ENCODE measurements at regions not wholly inside any gene's neighbourhood (a gene's known extent, or its start where the extent isn't known, plus 50 kb on each side); places are given as distances from the start of the nearest gene placed in this dataset.

DNA sequence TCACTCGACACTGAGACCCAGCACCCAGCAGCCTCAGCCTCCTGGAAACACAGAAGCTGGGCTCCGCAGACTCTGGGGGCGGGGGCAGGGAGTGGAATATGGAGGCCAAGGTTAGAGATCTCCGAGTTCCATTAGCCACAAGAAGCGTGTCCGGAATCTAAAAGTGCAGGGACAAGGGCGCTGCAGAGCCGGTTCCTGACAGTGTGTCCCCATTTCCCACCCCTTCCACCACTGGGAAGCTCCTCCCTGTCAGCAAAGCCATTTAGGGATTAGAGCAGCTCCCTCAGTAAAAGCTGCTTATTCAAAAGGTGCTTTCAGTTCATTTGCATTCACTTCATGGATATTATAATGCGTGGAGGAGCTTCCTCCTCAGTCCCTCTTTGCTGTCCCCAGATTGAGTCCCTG lies 74.1 kb upstream of the HSPA9 start:
- Histone ChIP-seq H3K27me3 (ENCODE audit: control insufficient read depth in 3 of 3, insufficient read depth in 3 of 3, low read length in 3 of 3) (peaks cover 0 to 3% (median 2%) of the 10 kb centered on the region in 3 donors), H3K4me3 (ENCODE audit: low read depth in 1 of 3, low read length in 3 of 3) (no peak overlapping the region), H3K27ac (ENCODE audit: low read depth in 1 of 3, low read length in 2 of 3) (no peak overlapping the region), H3K4me1 (ENCODE audit: control insufficient read depth in 3 of 3, insufficient read depth in 2 of 3, low read depth in 1 of 3, low read length in 2 of 3) (peaks cover 0 to 22% (median 0%) of the 10 kb centered on the region in 3 donors), H3K36me3 (ENCODE audit: control insufficient read depth in 3 of 3, insufficient read depth in 2 of 3, low read depth in 1 of 3, low read length in 3 of 3) (no peaks in the 10 kb centered on the region), H3K9me3 (ENCODE audit: control insufficient read depth in 2 of 2, insufficient read depth in 1 of 2, low read depth in 1 of 2, low read length in 1 of 2) (no peaks in the 10 kb centered on the region)
- 75 to 87% (median 87%) methylated on average over 9 of the region's 9 CpGs for WGBS, 3 donors
- no peak for FAIRE-seq
- DNase-seq = no peak

GRCh38 chr5:138648841-138649240 lies 73.6 kb upstream of the HSPA9 start:
- H3K9me3 ChIP-seq (ENCODE audit: control insufficient read depth in 2 of 2, insufficient read depth in 1 of 2, low read depth in 1 of 2, low read length in 1 of 2) = no peaks in the 10 kb centered on the region
- WGBS, 3 donors = 88 to 96% (median 93%) methylated on average over 2 of the region's 2 CpGs
- H3K4me1 ChIP-seq (ENCODE audit: control insufficient read depth in 3 of 3, insufficient read depth in 2 of 3, low read depth in 1 of 3, low read length in 2 of 3) = peaks cover 0 to 22% (median 0%) of the 10 kb centered on the region in 3 donors
- H3K4me3 ChIP-seq (ENCODE audit: low read depth in 1 of 3, low read length in 3 of 3) = no peak overlapping the region
- no peaks in the 10 kb centered on the region for H3K36me3 ChIP-seq (ENCODE audit: control insufficient read depth in 3 of 3, insufficient read depth in 2 of 3, low read depth in 1 of 3, low read length in 3 of 3)
- no peak overlapping the region for H3K27ac ChIP-seq (ENCODE audit: low read depth in 1 of 3, low read length in 2 of 3)
- FAIRE-seq (no peak), DNase-seq (no peak)
- peaks cover 0 to 3% (median 2%) of the 10 kb centered on the region in 3 donors for H3K27me3 ChIP-seq (ENCODE audit: control insufficient read depth in 3 of 3, insufficient read depth in 3 of 3, low read length in 3 of 3)

DNA sequence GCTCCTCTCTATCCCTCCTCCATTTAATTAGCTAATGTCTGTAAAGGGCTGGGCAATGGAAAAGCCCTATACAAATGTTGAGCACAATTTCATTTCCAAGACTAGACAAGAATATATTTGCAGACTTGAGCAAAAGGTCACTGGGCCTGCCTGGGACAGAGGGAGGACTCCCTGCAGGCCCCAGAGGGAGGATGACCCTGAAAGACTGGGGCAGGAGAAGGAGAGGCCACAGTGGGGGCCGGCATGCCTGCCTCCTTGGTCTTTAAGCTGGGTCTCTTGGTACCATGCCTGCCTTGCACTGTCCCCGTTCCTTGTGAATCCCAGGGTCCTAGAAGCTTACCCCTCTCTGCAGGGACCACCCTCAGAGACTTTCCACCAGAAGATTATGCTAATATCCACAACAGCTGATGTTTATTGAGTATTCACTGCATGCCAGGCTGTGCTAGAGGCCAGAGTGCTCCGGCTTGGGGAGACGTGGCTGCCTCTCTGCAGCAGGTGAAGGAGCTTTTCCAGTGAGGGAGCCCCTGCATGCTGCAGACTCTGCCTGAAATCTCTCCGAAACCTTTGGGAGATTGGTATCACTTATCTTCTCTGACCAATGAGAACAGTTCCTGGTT lies 72.7 kb upstream of the HSPA9 start:
- WGBS, 3 donors = 82 to 94% (median 84%) methylated on average over 5 of the region's 5 CpGs
- H3K9me3 ChIP-seq (ENCODE audit: control insufficient read depth in 2 of 2, insufficient read depth in 1 of 2, low read depth in 1 of 2, low read length in 1 of 2) = no peaks in the 10 kb centered on the region
- no peak overlapping the region for H3K27ac ChIP-seq (ENCODE audit: low read depth in 1 of 3, low read length in 2 of 3)
- FAIRE-seq (no peak), DNase-seq (no peak)
- no peak overlapping the region for H3K4me3 ChIP-seq (ENCODE audit: low read depth in 1 of 3, low read length in 3 of 3)
- H3K36me3 ChIP-seq (ENCODE audit: control insufficient read depth in 3 of 3, insufficient read depth in 2 of 3, low read depth in 1 of 3, low read length in 3 of 3) = no peaks in the 10 kb centered on the region
- H3K4me1 ChIP-seq (ENCODE audit: control insufficient read depth in 3 of 3, insufficient read depth in 2 of 3, low read depth in 1 of 3, low read length in 2 of 3) = peaks cover 0 to 18% (median 0%) of the 10 kb centered on the region in 3 donors
- H3K27me3 ChIP-seq (ENCODE audit: control insufficient read depth in 3 of 3, insufficient read depth in 3 of 3, low read length in 3 of 3) = peaks cover 0 to 3% (median 2%) of the 10 kb centered on the region in 3 donors

DNA sequence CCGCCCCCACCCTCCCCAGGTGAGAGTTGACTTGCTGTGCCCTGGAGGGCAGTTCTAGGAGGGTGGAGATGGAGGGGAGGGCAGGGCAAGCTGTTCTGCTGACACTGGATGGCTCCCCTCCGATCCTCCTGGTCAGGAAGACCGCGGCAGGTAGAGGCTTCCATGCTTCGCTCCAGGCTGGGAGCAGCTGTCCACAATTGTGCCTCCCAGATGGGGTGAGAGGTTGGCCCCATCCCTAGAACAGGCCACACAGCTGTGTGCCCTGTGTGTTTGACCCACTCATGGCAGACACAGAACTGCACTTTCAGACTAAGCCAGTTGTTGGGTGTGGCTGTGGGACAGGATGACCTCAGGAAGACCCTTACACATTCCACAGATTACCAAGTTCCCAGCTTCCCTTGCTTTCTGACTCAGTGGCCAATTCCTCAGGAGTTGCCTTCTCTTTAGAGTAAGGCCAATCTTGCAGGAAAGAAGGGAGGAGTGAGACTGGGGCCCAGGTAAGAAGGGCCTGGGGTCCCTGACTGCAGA lies 72.1 kb upstream of the HSPA9 start:
- no peaks in the 10 kb centered on the region for H3K36me3 ChIP-seq (ENCODE audit: control insufficient read depth in 3 of 3, insufficient read depth in 2 of 3, low read depth in 1 of 3, low read length in 3 of 3)
- peaks cover 0 to 5% (median 3%) of the 10 kb centered on the region in 3 donors for H3K27me3 ChIP-seq (ENCODE audit: control insufficient read depth in 3 of 3, insufficient read depth in 3 of 3, low read length in 3 of 3)
- H3K9me3 ChIP-seq (ENCODE audit: control insufficient read depth in 2 of 2, insufficient read depth in 1 of 2, low read depth in 1 of 2, low read length in 1 of 2) = no peaks in the 10 kb centered on the region
- FAIRE-seq = no peak
- H3K4me1 ChIP-seq (ENCODE audit: control insufficient read depth in 3 of 3, insufficient read depth in 2 of 3, low read depth in 1 of 3, low read length in 2 of 3) = peaks cover 0 to 18% (median 0%) of the 10 kb centered on the region in 3 donors
- no peak overlapping the region for H3K27ac ChIP-seq (ENCODE audit: low read depth in 1 of 3, low read length in 2 of 3)
- H3K4me3 ChIP-seq (ENCODE audit: low read depth in 1 of 3, low read length in 3 of 3) = no peak overlapping the region
- 94 to 98% (median 94%) methylated on average over 5 of the region's 5 CpGs for WGBS, 3 donors
- no peak for DNase-seq

DNA sequence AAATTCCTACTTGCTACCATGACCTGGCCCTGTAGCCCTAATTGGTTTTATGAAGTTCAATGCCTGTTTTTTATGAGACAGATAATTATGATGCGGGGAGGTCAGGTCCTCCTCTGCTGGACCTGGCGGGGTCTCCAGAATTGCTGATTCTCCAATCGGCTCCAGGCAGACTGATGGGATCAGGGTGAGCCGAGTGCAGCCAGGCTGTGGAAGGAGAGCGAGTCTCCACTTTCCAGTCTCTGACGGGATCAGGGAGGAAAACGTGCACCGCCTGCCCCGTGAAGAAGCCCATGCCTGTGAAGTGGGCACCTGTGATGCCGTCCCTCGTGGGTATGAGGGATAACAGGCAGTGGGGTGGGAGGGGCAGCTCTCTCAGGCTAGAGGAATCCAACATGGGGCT lies 71.5 kb upstream of the HSPA9 start:
- no peaks in the 10 kb centered on the region for H3K36me3 ChIP-seq (ENCODE audit: control insufficient read depth in 3 of 3, insufficient read depth in 2 of 3, low read depth in 1 of 3, low read length in 3 of 3)
- no peaks in the 10 kb centered on the region for H3K9me3 ChIP-seq (ENCODE audit: control insufficient read depth in 2 of 2, insufficient read depth in 1 of 2, low read depth in 1 of 2, low read length in 1 of 2)
- peaks cover 0 to 5% (median 3%) of the 10 kb centered on the region in 3 donors for H3K27me3 ChIP-seq (ENCODE audit: control insufficient read depth in 3 of 3, insufficient read depth in 3 of 3, low read length in 3 of 3)
- no peak for FAIRE-seq
- no peak overlapping the region for H3K4me3 ChIP-seq (ENCODE audit: low read depth in 1 of 3, low read length in 3 of 3)
- H3K27ac ChIP-seq (ENCODE audit: low read depth in 1 of 3, low read length in 2 of 3) = no peak overlapping the region
- no peak for DNase-seq
- WGBS, 3 donors = 92% methylated on average over 11 of the region's 11 CpGs
- peaks cover 0 to 18% (median 0%) of the 10 kb centered on the region in 3 donors for H3K4me1 ChIP-seq (ENCODE audit: control insufficient read depth in 3 of 3, insufficient read depth in 2 of 3, low read depth in 1 of 3, low read length in 2 of 3)

- Histone ChIP-seq H3K4me1 (ENCODE audit: control insufficient read depth in 3 of 3, insufficient read depth in 2 of 3, low read depth in 1 of 3, low read length in 2 of 3) (peaks cover 0 to 18% (median 0%) of the 10 kb centered on the region in 3 donors), H3K27ac (ENCODE audit: low read depth in 1 of 3, low read length in 2 of 3) (no peak overlapping the region), H3K36me3 (ENCODE audit: control insufficient read depth in 3 of 3, insufficient read depth in 2 of 3, low read depth in 1 of 3, low read length in 3 of 3) (no peaks in the 10 kb centered on the region), H3K9me3 (ENCODE audit: control insufficient read depth in 2 of 2, insufficient read depth in 1 of 2, low read depth in 1 of 2, low read length in 1 of 2) (no peaks in the 10 kb centered on the region), H3K27me3 (ENCODE audit: control insufficient read depth in 3 of 3, insufficient read depth in 3 of 3, low read length in 3 of 3) (peaks cover 0 to 5% (median 2%) of the 10 kb centered on the region in 3 donors), H3K4me3 (ENCODE audit: low read depth in 1 of 3, low read length in 3 of 3) (no peak overlapping the region)
- no peak for DNase-seq
- WGBS, 3 donors = 65 to 77% (median 77%) methylated on average over 5 of the region's 5 CpGs
- no peak for FAIRE-seq
Observed at GRCh38 chr5:138645778-138646575, 70.8 kb upstream of the HSPA9 start.

DNA sequence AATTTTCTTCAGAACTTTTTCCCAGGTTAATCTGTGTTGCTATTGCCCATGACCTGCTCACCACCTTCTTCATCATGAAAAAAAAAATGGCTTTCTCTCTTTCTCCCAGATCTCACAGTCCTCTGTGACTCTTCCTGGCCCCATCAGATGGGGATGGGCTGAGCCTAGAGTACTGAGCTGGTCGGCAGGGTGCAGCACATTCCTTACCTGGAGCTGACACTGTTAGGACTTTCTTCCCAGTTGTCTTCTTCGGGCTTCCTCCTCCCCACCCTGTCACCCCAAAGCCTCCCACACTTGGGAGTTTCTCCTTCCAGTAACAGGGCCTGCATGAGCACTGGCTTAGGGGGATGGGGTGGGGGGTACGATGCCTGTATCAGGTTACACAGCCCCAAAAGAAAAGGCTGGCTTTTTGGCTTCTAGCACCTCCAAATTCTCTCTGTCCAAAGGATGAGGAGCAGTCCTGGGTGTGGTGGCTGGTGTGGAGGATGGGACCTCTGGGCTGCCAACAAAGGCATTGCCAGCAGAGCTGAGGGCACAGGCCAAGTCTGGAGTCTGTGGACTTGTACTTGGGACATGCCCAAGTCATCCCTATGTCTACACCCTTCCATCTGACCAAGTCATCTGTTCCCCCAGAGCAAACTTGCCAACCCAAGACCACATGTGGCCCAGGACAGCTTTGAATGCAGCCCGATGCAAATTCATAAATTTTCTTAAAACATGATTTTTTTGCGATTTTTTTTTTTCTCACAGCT lies 68.0 kb upstream of the HSPA9 start:
- DNase-seq (no peak), FAIRE-seq (no peak)
- peaks cover 0 to 6% (median 0%) of the 10 kb centered on the region in 3 donors for H3K4me1 ChIP-seq (ENCODE audit: control insufficient read depth in 3 of 3, insufficient read depth in 2 of 3, low read depth in 1 of 3, low read length in 2 of 3)
- no peaks in the 10 kb centered on the region for H3K36me3 ChIP-seq (ENCODE audit: control insufficient read depth in 3 of 3, insufficient read depth in 2 of 3, low read depth in 1 of 3, low read length in 3 of 3)
- H3K27me3 ChIP-seq (ENCODE audit: control insufficient read depth in 3 of 3, insufficient read depth in 3 of 3, low read length in 3 of 3) = peaks cover 0 to 3% (median 0%) of the 10 kb centered on the region in 3 donors
- no peak overlapping the region for H3K4me3 ChIP-seq (ENCODE audit: low read depth in 1 of 3, low read length in 3 of 3)
- no peaks in the 10 kb centered on the region for H3K9me3 ChIP-seq (ENCODE audit: control insufficient read depth in 2 of 2, insufficient read depth in 1 of 2, low read depth in 1 of 2, low read length in 1 of 2)
- WGBS, 3 donors = 71 to 84% (median 83%) methylated on average over 5 of the region's 5 CpGs
- no peak overlapping the region for H3K27ac ChIP-seq (ENCODE audit: low read depth in 1 of 3, low read length in 2 of 3)

Data from small intestine (tissue), 7 donors.